Ovary (tissue), 7 donors: ENCODE measurements at regions not wholly inside any gene's neighbourhood (a gene's known extent, or its start where the extent isn't known, plus 50 kb on each side); places are given as distances from the start of the nearest gene placed in this dataset.

Source experiments
- DNase-seq, 5 donors: peaks; one replicate each; pipeline ENCODE4 v3.0.0-alpha.2; 2019 to 2020
- H3K27ac ChIP-seq, 2 donors: fragments of 200-600 bp; one replicate each; pipeline versions ENCODE4 v1.5.1 to v1.8.0; 2019 to 2022
- H3K27me3 ChIP-seq: fragments of 200-600 bp; one replicate; pipeline ENCODE4 v1.8.0; 2022
- H3K36me3 ChIP-seq: fragments of 200-600 bp; sonication (generic); one replicate; pipeline ENCODE4 v1.5.1; 2019
- H3K4me1 ChIP-seq: one replicate; pipeline ENCODE4 v1.8.1; 2013; ENCODE audit warnings: mild to moderate bottlenecking, moderate library complexity; ENCODE audit not compliant: insufficient read depth
- H3K4me3 ChIP-seq: fragments of 200-600 bp; sonication (generic); one replicate; pipeline ENCODE4 v1.5.1; 2017
- H3K9me3 ChIP-seq, 2 donors: fragments of 200-600 bp in 1 of 2; sonication (generic) in 1 of 2; one replicate each; pipeline versions ENCODE4 v1.5.1 to v1.8.1; 2013 to 2019; ENCODE audit warnings: mild to moderate bottlenecking in 1 of 2, moderate library complexity in 1 of 2
- CTCF ChIP-seq, 3 donors: fragments of 450-650 bp in 2 of 3; fragments of 200-600 bp in 1 of 3; IDR thresholded peaks; one replicate each; pipeline versions ENCODE4 v1.5.1 to v1.8.0; 2016 to 2022; ENCODE audit warnings: antibody characterized with exemption in 3 of 3, mild to moderate bottlenecking in 1 of 3
- EP300 ChIP-seq: sonication (generic); formaldehyde crosslinking; IDR thresholded peaks from one replicate; pipeline ENCODE4 v1.6.1; 2017; ENCODE audit warnings: antibody characterized with exemption
- POLR2A ChIP-seq: fragments of 450-650 bp; IDR thresholded peaks from one replicate; pipeline ENCODE4 v1.6.1; 2017; ENCODE audit warnings: antibody characterized with exemption, mild to moderate bottlenecking, moderate library complexity
- WGBS, 3 donors: extraction: QIAGEN DNeasy Blood & Tissue Kit in 1 of 3; methylation state at CpG; one replicate each; pipeline versions ENCODE4 v1.1.5 to v1.1.7; 2013 to 2017; 5-methylcytosine and 5-hydroxymethylcytosine counted together
- intact Hi-C, 4 donors: fragments of 100-400 bp; cut with DNase I; formaldehyde crosslinking; loops; one replicate each; pipeline versions ENCODE4 v1.11.0 to v1.15.1; 2022 to 2023
- donor health status: DM: no; HTN: no; CAD: no; lungs with moderate emphysema.
- donor health status: DM: no; HTN: no; CAD: no.
- donor health status: Bipolar disorder and iron deficiency.
- donor health status: DM: no; HTN: no; CAD: no.
- donor health status: DM: yes; HTN: yes; CAD: no.

- H3K9me3 ChIP-seq: no peaks in the 10 kb centered on the region
- 85 to 95% (median 92%) methylated on average over 10 of the region's 10 CpGs for WGBS, 3 donors
- H3K4me3 ChIP-seq: no peak overlapping the region
- no peak for DNase-seq
- H3K27me3 ChIP-seq: no peaks in the 10 kb centered on the region
- H3K27ac ChIP-seq: no peak overlapping the region
- TF ChIP-seq POLR2A (no peak), CTCF (IDR thresholded peaks at IDR 0.05) (no peak), EP300 (no peak)
- H3K36me3 ChIP-seq: no peaks in the 10 kb centered on the region
- intact Hi-C loops: no loop called here
- H3K4me1 ChIP-seq: no peaks in the 10 kb centered on the region
Measured at GRCh38 chr4:136636155-136636554, 896.1 kb downstream of the PCDH18 start.

GRCh38 chr4:136634121-136634520 lies 898.2 kb downstream of the PCDH18 start:
- no peaks in the 10 kb centered on the region for H3K9me3 ChIP-seq

GRCh38 chr4:136599890-136600289 lies 932.4 kb downstream of the PCDH18 start:
- no peak for DNase-seq
- no peaks in the 10 kb centered on the region for H3K27me3 ChIP-seq
- TF ChIP-seq CTCF (IDR thresholded peaks at IDR 0.05): no peak
- TF ChIP-seq EP300: no peak
- no peak for TF ChIP-seq POLR2A
- H3K4me1 ChIP-seq: no peaks in the 10 kb centered on the region
- WGBS, 3 donors: 84 to 96% (median 92%) methylated on average over 3 of the region's 3 CpGs
- intact Hi-C loops: no loop called here
- no peaks in the 10 kb centered on the region for H3K9me3 ChIP-seq
- no peaks in the 10 kb centered on the region for H3K36me3 ChIP-seq
- H3K4me3 ChIP-seq: no peak overlapping the region
- H3K27ac ChIP-seq: no peak overlapping the region

More at GRCh38 chr4:136634121-136634520, 898.2 kb downstream of the PCDH18 start:
- H3K27me3 ChIP-seq: no peaks in the 10 kb centered on the region
- H3K36me3 ChIP-seq: no peaks in the 10 kb centered on the region
- TF ChIP-seq POLR2A (no peak), CTCF (IDR thresholded peaks at IDR 0.05) (no peak), EP300 (no peak)
- no peak for DNase-seq
- H3K27ac ChIP-seq: no peak overlapping the region
- H3K4me3 ChIP-seq: no peak overlapping the region
- intact Hi-C loops: no loop called here
- 73 to 78% (median 73%) methylated on average over 2 of the region's 2 CpGs for WGBS, 3 donors
- H3K4me1 ChIP-seq: no peaks in the 10 kb centered on the region

GRCh38 chr4:136590440-136590839 lies 941.9 kb downstream of the PCDH18 start:
- 88 to 100% (median 96%) methylated on average over 1 of the region's 1 CpG for WGBS, 3 donors
- H3K27me3 ChIP-seq: no peaks in the 10 kb centered on the region
- no peak for TF ChIP-seq CTCF (IDR thresholded peaks at IDR 0.05)
- no peak for TF ChIP-seq POLR2A
- TF ChIP-seq EP300: no peak
- H3K4me3 ChIP-seq: no peak overlapping the region
- no peak overlapping the region for H3K27ac ChIP-seq
- no peaks in the 10 kb centered on the region for H3K36me3 ChIP-seq
- DNase-seq: no peak
- intact Hi-C loops: no loop called here
- H3K9me3 ChIP-seq: no peaks in the 10 kb centered on the region
- no peaks in the 10 kb centered on the region for H3K4me1 ChIP-seq

GRCh38 chr4:136583567-136583966 lies 948.7 kb downstream of the PCDH18 start:
- Histone ChIP-seq H3K9me3 (no peaks in the 10 kb centered on the region), H3K27ac (no peak overlapping the region), H3K4me3 (no peak overlapping the region), H3K27me3 (no peaks in the 10 kb centered on the region), H3K36me3 (no peaks in the 10 kb centered on the region), H3K4me1 (no peaks in the 10 kb centered on the region)
- intact Hi-C loops: no loop called here
- DNase-seq: no peak
- WGBS, 3 donors: 79 to 97% (median 95%) methylated on average over 1 of the region's 1 CpG
- no peak for TF ChIP-seq EP300
- no peak for TF ChIP-seq CTCF (IDR thresholded peaks at IDR 0.05)
- no peak for TF ChIP-seq POLR2A
